Right cardiac atrium (tissue), 5 donors: ENCODE measurements at regions not wholly inside any gene's neighbourhood (a gene's known extent, or its start where the extent isn't known, plus 50 kb on each side); places are given as distances from the start of the nearest gene placed in this dataset.
"Not testable (repeated sequence)": the region's sequence is repeated elsewhere in the genome, so short reads cannot be mapped to it uniquely, and the experiment has no call there.

Experiments used
- ATAC-seq, 2 donors: fragments of 200-7000 bp; cut with Tn5 transposase; one replicate each; pipeline versions ENCODE4 v1.8.0 to v1.9.1; 2020; ENCODE audit warnings: moderate library complexity in 2 of 2, mild to moderate bottlenecking in 1 of 2
- DNase-seq, 3 donors: peaks; one replicate each; pipeline ENCODE4 v3.0.0-alpha.2; 2020
- H3K27ac ChIP-seq: one replicate; pipeline ENCODE4 v1.5.1; 2013; ENCODE audit warnings: mild to moderate bottlenecking, low read length, control low read depth, moderate library complexity
- H3K27me3 ChIP-seq: one replicate; pipeline ENCODE4 v1.6.1; 2013; ENCODE audit not compliant: control insufficient read depth, insufficient read depth
- H3K4me1 ChIP-seq: one replicate; pipeline ENCODE4 v1.6.1; 2013; ENCODE audit warnings: low read length; ENCODE audit not compliant: control insufficient read depth, insufficient read depth
- H3K4me3 ChIP-seq: one replicate; pipeline ENCODE4 v1.5.1; 2013; ENCODE audit warnings: low read length, control low read depth
- H3K9me3 ChIP-seq: one replicate; pipeline ENCODE4 v1.6.1; 2013; ENCODE audit warnings: low read length; ENCODE audit not compliant: control insufficient read depth
- WGBS: extraction: QIAGEN DNeasy Blood & Tissue Kit; methylation state at CpG from one replicate; pipeline ENCODE4 v1.1.7; 2013; 5-methylcytosine and 5-hydroxymethylcytosine counted together
- intact Hi-C, 4 donors: fragments of 100-400 bp; cut with DNase I; formaldehyde crosslinking; loops; one replicate each; pipeline versions ENCODE4 v1.11.0 to v1.14.0; 2022 to 2023
- donor health status: healthy with polysubstance abuse.
- donor health status: DM: no; HTN: yes; CAD: no.
- donor health status: DM: no; HTN: no; CAD: no.
- donor health status: DM: no; HTN: yes; CAD: no; lungs with severe emphysema.
- donor health status: DM: yes; HTN: yes; CAD: no.

GRCh38 chrX:46324166-46324565 lies 221.1 kb downstream of the ZNF674 start:
- ATAC-seq, result no peak
- Histone ChIP-seq H3K27me3 (no peaks in the 10 kb centered on the region), H3K9me3 (no peaks in the 10 kb centered on the region), H3K27ac (no peak overlapping the region), H3K4me1 (no peaks in the 10 kb centered on the region), H3K4me3 (no peak overlapping the region)
- DNase-seq, result no peak
- WGBS, result 93% methylated on average over 3 of the region's 3 CpGs
- intact Hi-C loops, result no loop called here

- H3K9me3 ChIP-seq, H3K4me1 ChIP-seq, intact Hi-C loops, H3K4me3 ChIP-seq, DNase-seq, ATAC-seq, H3K27me3 ChIP-seq, H3K27ac ChIP-seq: not testable (repeated sequence)
- 64% methylated on average over 5 of the region's 5 CpGs for WGBS
These were observed 222.3 kb downstream of the ZNF674 start for GRCh38 chrX:46322929-46323328.

GRCh38 chrX:46321676-46322075 lies 223.5 kb downstream of the ZNF674 start:
- ATAC-seq, result no peak
- no peaks in the 10 kb centered on the region for H3K4me1 ChIP-seq
- intact Hi-C loops, result no loop called here
- no peak for DNase-seq
- H3K27ac ChIP-seq, result no peak overlapping the region
- no peaks in the 10 kb centered on the region for H3K9me3 ChIP-seq
- H3K4me3 ChIP-seq, result no peak overlapping the region
- no peaks in the 10 kb centered on the region for H3K27me3 ChIP-seq

- 27% methylated on average over 1 of the region's 1 CpG for WGBS
- no peak overlapping the region for H3K27ac ChIP-seq
- no peak for ATAC-seq
- no peaks in the 10 kb centered on the region for H3K27me3 ChIP-seq
- DNase-seq, result no peak
- no peak overlapping the region for H3K4me3 ChIP-seq
- H3K9me3 ChIP-seq, result no peaks in the 10 kb centered on the region
- intact Hi-C loops, result no loop called here
- H3K4me1 ChIP-seq, result no peaks in the 10 kb centered on the region
These were observed 225.5 kb downstream of the ZNF674 start for GRCh38 chrX:46319750-46320149.

GRCh38 chrX:46318551-46318950 lies 226.7 kb downstream of the ZNF674 start:
- no peak overlapping the region for H3K4me3 ChIP-seq
- intact Hi-C loops, result no loop called here
- H3K4me1 ChIP-seq, result no peaks in the 10 kb centered on the region
- no peaks in the 10 kb centered on the region for H3K9me3 ChIP-seq
- no peak overlapping the region for H3K27ac ChIP-seq
- WGBS, result 53% methylated on average over 3 of the region's 3 CpGs
- ATAC-seq (no peak), DNase-seq (no peak)
- H3K27me3 ChIP-seq, result no peaks in the 10 kb centered on the region

GRCh38 chrX:46317163-46317562 lies 228.1 kb downstream of the ZNF674 start:
- WGBS, result 42% methylated on average over 1 of the region's 1 CpG
- DNase-seq, result no peak
- ATAC-seq, result no peak
- Histone ChIP-seq H3K9me3 (no peaks in the 10 kb centered on the region), H3K4me3 (no peak overlapping the region), H3K4me1 (no peaks in the 10 kb centered on the region), H3K27ac (no peak overlapping the region), H3K27me3 (no peaks in the 10 kb centered on the region)
- intact Hi-C loops, result no loop called here

GRCh38 chrX:46311581-46312120 lies 233.6 kb downstream of the ZNF674 start:
- Histone ChIP-seq H3K27me3 (no peaks in the 10 kb centered on the region), H3K4me1 (no peaks in the 10 kb centered on the region), H3K27ac (no peak overlapping the region), H3K4me3 (no peak overlapping the region), H3K9me3 (no peaks in the 10 kb centered on the region)
- intact Hi-C loops, result no loop called here
- 46% methylated on average over 4 of the region's 4 CpGs for WGBS
- DNase-seq (no peak), ATAC-seq (no peak)

GRCh38 chrX:46310815-46311497 lies 234.3 kb downstream of the ZNF674 start:
- no peaks in the 10 kb centered on the region for H3K9me3 ChIP-seq
- WGBS, result 83% methylated on average over 4 of the region's 4 CpGs
- DNase-seq (no peak), ATAC-seq (no peak)
- H3K27ac ChIP-seq, result no peak overlapping the region
- no peaks in the 10 kb centered on the region for H3K4me1 ChIP-seq
- intact Hi-C loops, result no loop called here
- no peak overlapping the region for H3K4me3 ChIP-seq
- no peaks in the 10 kb centered on the region for H3K27me3 ChIP-seq

- no peaks in the 10 kb centered on the region for H3K27me3 ChIP-seq
- H3K27ac ChIP-seq, result no peak overlapping the region
- no peaks in the 10 kb centered on the region for H3K4me1 ChIP-seq
- DNase-seq (no peak), ATAC-seq (no peak)
- H3K4me3 ChIP-seq, result no peak overlapping the region
- 57% methylated on average over 3 of the region's 3 CpGs for WGBS
- H3K9me3 ChIP-seq, result no peaks in the 10 kb centered on the region
- intact Hi-C loops, result no loop called here
These were observed 237.1 kb downstream of the ZNF674 start for GRCh38 chrX:46308110-46308509.

- WGBS, result 85% methylated on average over 3 of the region's 3 CpGs
- Histone ChIP-seq H3K9me3 (no peaks in the 10 kb centered on the region), H3K4me1 (no peaks in the 10 kb centered on the region), H3K27ac (no peak overlapping the region), H3K4me3 (no peak overlapping the region), H3K27me3 (no peaks in the 10 kb centered on the region)
- intact Hi-C loops, result no loop called here
- DNase-seq (no peak), ATAC-seq (no peak)
These were observed 239.1 kb downstream of the ZNF674 start for GRCh38 chrX:46306103-46306502.

GRCh38 chrX:46305431-46305830 lies 239.8 kb downstream of the ZNF674 start:
- Histone ChIP-seq H3K4me3 (no peak overlapping the region), H3K27ac (no peak overlapping the region), H3K4me1 (no peaks in the 10 kb centered on the region), H3K9me3 (no peaks in the 10 kb centered on the region), H3K27me3 (no peaks in the 10 kb centered on the region)
- DNase-seq, result no peak
- intact Hi-C loops, result no loop called here
- WGBS, result 72% methylated on average over 2 of the region's 2 CpGs
- ATAC-seq, result no peak

GRCh38 chrX:46301903-46302302 lies 243.3 kb downstream of the ZNF674 start:
- WGBS, result 94% methylated on average over 2 of the region's 2 CpGs
- Histone ChIP-seq H3K27me3 (no peaks in the 10 kb centered on the region), H3K27ac (no peak overlapping the region), H3K4me3 (no peak overlapping the region), H3K9me3 (no peaks in the 10 kb centered on the region), H3K4me1 (no peaks in the 10 kb centered on the region)
- ATAC-seq (no peak), DNase-seq (no peak)
- intact Hi-C loops, result no loop called here
